H1 (cell line): ENCODE measurements at regions not wholly inside any gene's neighbourhood (a gene's known extent, or its start where the extent isn't known, plus 50 kb on each side); places are given as distances from the start of the nearest gene placed in this dataset.

ENCODE experiments used
- CTCF ChIA-PET: fragments of 300-600 bp; sonication (Branson Sonifier 250); formaldehyde crosslinking; loops from one replicate; lab custom pipeline; 2021; ENCODE audit not compliant: partially characterized antibody; lab: Charles Lee
- POLR2A ChIA-PET: fragments of 300-600 bp; sonication (Branson Sonifier 250); formaldehyde crosslinking; loops from one replicate; lab custom pipeline; 2021; ENCODE audit warnings: inconsistent platforms; ENCODE audit not compliant: partially characterized antibody; lab: Charles Lee
- DNase-seq, 2 experiments: peaks; one replicate each; pipeline versions ENCODE4 v3.0.0 to v3.0.0-alpha.2; 2010 to 2022; ENCODE audit warnings: low spot score in 2 of 2, low read depth in 1 of 2, mixed read lengths in 1 of 2
- FAIRE-seq: peaks from 2 replicates; lab custom pipeline; 2011; peaks lifted over from hg19 to GRCh38; lab: Jason Lieb, UNC
- H2AFZ ChIP-seq: 2 replicates; pipeline ENCODE4 v1.8.1; 2012; ENCODE audit warnings: low read length, inconsistent platforms
- H2AK5ac ChIP-seq: 2 replicates; pipeline ENCODE4 v1.6.1; 2013; ENCODE audit warnings: low read depth, low read length
- H2BK120ac ChIP-seq: replicated peaks from 2 replicates; pipeline ENCODE3; 2013; ENCODE audit warnings: low read depth, low read length, inconsistent platforms
- H2BK12ac ChIP-seq: 2 replicates; pipeline ENCODE4 v1.6.1; 2013; ENCODE audit warnings: low read depth, low read length
- H2BK15ac ChIP-seq: 2 replicates; pipeline ENCODE4 v1.6.1; 2013; ENCODE audit warnings: low read length
- H2BK20ac ChIP-seq: 2 replicates; pipeline ENCODE4 v1.6.1; 2013; ENCODE audit warnings: low read length
- H2BK5ac ChIP-seq: 2 replicates; pipeline ENCODE4 v1.6.1; 2013; ENCODE audit warnings: low read depth, low read length
- H3K14ac ChIP-seq: 2 replicates; pipeline ENCODE4 v1.6.1; 2013; ENCODE audit warnings: inconsistent platforms; ENCODE audit not compliant: insufficient read length
- H3K18ac ChIP-seq: 2 replicates; pipeline ENCODE4 v1.6.1; 2013; ENCODE audit warnings: low read length; ENCODE audit errors: extremely low read depth
- H3K23ac ChIP-seq: 2 replicates; pipeline ENCODE4 v1.6.1; 2013; ENCODE audit warnings: inconsistent platforms; ENCODE audit not compliant: insufficient read length
- H3K23me2 ChIP-seq: 2 replicates; pipeline ENCODE4 v1.6.1; 2013; ENCODE audit warnings: low read depth, low read length
- H3K27ac ChIP-seq: 2 replicates; pipeline ENCODE4 v1.6.1; 2011; ENCODE audit warnings: low read depth, low read length, inconsistent platforms
- H3K27me3 ChIP-seq, 4 experiments: replicated peaks in 1 of 4; 1 replicate in 1 of 4; 2 replicates in 3 of 4; pipeline versions ENCODE4 v1.6.1 to v1.8.1; 2011 to 2013; ENCODE audit warnings: low read length in 3 of 4, mild to moderate bottlenecking in 3 of 4, inconsistent platforms in 2 of 4, mixed read lengths in 2 of 4, moderate library complexity in 1 of 4; ENCODE audit not compliant: control insufficient read depth in 3 of 4, insufficient read depth in 3 of 4; ENCODE audit errors: extremely low read depth in 1 of 4
- H3K36me3 ChIP-seq, 4 experiments: 2 replicates each; pipeline versions ENCODE4 v1.6.1 to v1.8.1; 2011 to 2013; ENCODE audit warnings: mild to moderate bottlenecking in 4 of 4, low read length in 3 of 4, moderate library complexity in 2 of 4, control low read depth in 1 of 4, inconsistent platforms in 1 of 4; ENCODE audit not compliant: insufficient read depth in 4 of 4, control insufficient read depth in 2 of 4
- H3K4ac ChIP-seq: replicated peaks from 2 replicates; pipeline ENCODE3; 2013; ENCODE audit warnings: low read length, low read depth, mixed read lengths, inconsistent platforms; ENCODE audit not compliant: insufficient read length
- H3K4me1 ChIP-seq, 4 experiments: replicated peaks in 1 of 4; 1 replicate in 1 of 4; 2 replicates in 3 of 4; pipeline versions ENCODE4 v1.6.1 to v1.8.1; 2011 to 2013; ENCODE audit warnings: low read length in 3 of 4, inconsistent platforms in 2 of 4, mixed read lengths in 1 of 4; ENCODE audit not compliant: insufficient read depth in 4 of 4, control insufficient read depth in 3 of 4
- H3K4me2 ChIP-seq, 2 experiments: 2 replicates each; pipeline versions ENCODE4 v1.6.1 to v1.8.1; 2011 to 2013; ENCODE audit warnings: low read depth in 2 of 2, low read length in 2 of 2, control low read depth in 1 of 2, inconsistent platforms in 1 of 2, mild to moderate bottlenecking in 1 of 2; ENCODE audit not compliant: insufficient read depth in 1 of 2
- H3K4me3 ChIP-seq, 4 experiments: fragments of 200-600, 300-600 bp in 1 of 4; sonication (generic), shearing (Covaris generic), sonication (Bioruptor Twin) in 1 of 4; 2 replicates each; pipeline versions ENCODE4 v1.5.1 to v1.8.1; 2011 to 2016; ENCODE audit warnings: low read length in 4 of 4, low read depth in 3 of 4, control low read depth in 2 of 4, inconsistent platforms in 2 of 4, mild to moderate bottlenecking in 2 of 4, mixed read lengths in 1 of 4, moderate library complexity in 1 of 4; ENCODE audit not compliant: insufficient read depth in 2 of 4; ENCODE audit errors: extremely low read depth in 1 of 4
- H3K56ac ChIP-seq: replicated peaks from 2 replicates; pipeline ENCODE3; 2013; ENCODE audit warnings: low read depth, mild to moderate bottlenecking, mixed read lengths, low read length, inconsistent platforms; ENCODE audit not compliant: insufficient read length
- H3K79me1 ChIP-seq: 2 replicates; pipeline ENCODE4 v1.6.1; 2013; ENCODE audit warnings: low read depth, low read length, control low read depth
- H3K79me2 ChIP-seq, 2 experiments: 2 replicates each; pipeline versions ENCODE4 v1.6.1 to v1.8.1; 2012 to 2013; ENCODE audit warnings: low read length in 2 of 2, mild to moderate bottlenecking in 2 of 2, inconsistent platforms in 1 of 2; ENCODE audit not compliant: insufficient read depth in 2 of 2, control insufficient read depth in 1 of 2
- H3K9ac ChIP-seq, 4 experiments: replicated peaks in 1 of 4; 1 replicate in 1 of 4; 2 replicates in 3 of 4; pipeline versions ENCODE4 v1.6.1 to v1.8.1; 2011 to 2013; ENCODE audit warnings: low read depth in 3 of 4, low read length in 3 of 4, control low read depth in 2 of 4, mild to moderate bottlenecking in 2 of 4, moderate library complexity in 2 of 4, inconsistent platforms in 1 of 4; ENCODE audit errors: extremely low read depth in 1 of 4
- H3K9me3 ChIP-seq, 2 experiments: 2 replicates each; pipeline versions ENCODE4 v1.6.1 to v1.8.1; 2012 to 2013; ENCODE audit warnings: mild to moderate bottlenecking in 2 of 2, moderate library complexity in 2 of 2, control low read depth in 1 of 2, inconsistent platforms in 1 of 2, low read depth in 1 of 2, low read length in 1 of 2, mixed read lengths in 1 of 2; ENCODE audit not compliant: insufficient read depth in 2 of 2
- H4K20me1 ChIP-seq, 2 experiments: replicated peaks in 1 of 2; 2 replicates each; pipeline versions ENCODE3 to v1.8.1; 2011 to 2013; ENCODE audit warnings: inconsistent platforms in 2 of 2, low read length in 2 of 2, mild to moderate bottlenecking in 1 of 2; ENCODE audit not compliant: insufficient read depth in 2 of 2, control insufficient read depth in 1 of 2
- H4K5ac ChIP-seq: 2 replicates; pipeline ENCODE4 v1.6.1; 2013; ENCODE audit warnings: low read length, low read depth, mixed read lengths, inconsistent platforms; ENCODE audit not compliant: insufficient read length
- H4K8ac ChIP-seq: 2 replicates; pipeline ENCODE4 v1.8.0; 2013; ENCODE audit warnings: mild to moderate bottlenecking, moderate library complexity, low read length, inconsistent platforms; ENCODE audit not compliant: insufficient read depth; ENCODE audit errors: extremely low read depth
- H4K91ac ChIP-seq: replicated peaks from 2 replicates; pipeline ENCODE3; 2013; ENCODE audit warnings: low read length, mixed read lengths, inconsistent platforms; ENCODE audit not compliant: insufficient read length
- BRCA1 ChIP-seq: IDR thresholded peaks from 2 replicates; pipeline ENCODE4 v1.6.1; 2012; ENCODE audit warnings: low read depth, low read length, improper control_type of control experiment
- CBX8 ChIP-seq: fragments of 300-800, 300-1000 bp; sonication (generic); IDR thresholded peaks from 2 replicates; pipeline ENCODE4 v1.7.1; 2016; ENCODE audit warnings: low read depth, low read length, borderline replicate concordance
- CHD1 ChIP-seq: IDR thresholded peaks from 2 replicates; pipeline ENCODE4 v1.6.1; 2012; ENCODE audit warnings: low read depth, low read length, improper control_type of control experiment
- HDAC2 ChIP-seq, 2 experiments: fragments of 300-600 bp in 1 of 2; sonication (generic) in 1 of 2; IDR thresholded peaks; 2 replicates each; pipeline ENCODE4 v1.6.1; 2011 to 2012; ENCODE audit warnings: low read depth in 2 of 2, low read length in 2 of 2, mild to moderate bottlenecking in 2 of 2, moderate library complexity in 2 of 2, borderline replicate concordance in 1 of 2, inconsistent platforms in 1 of 2
- KDM1A ChIP-seq: fragments of 200-600, 300-600 bp; sonication (generic); IDR thresholded peaks from 2 replicates; pipeline ENCODE4 v1.7.1; 2016; ENCODE audit warnings: mild to moderate bottlenecking, low read length, borderline replicate concordance
- SIX5 ChIP-seq: IDR thresholded peaks from 2 replicates; pipeline ENCODE4 v1.6.1; 2011; ENCODE audit warnings: mild to moderate bottlenecking, low read depth, low read length
- YY1 ChIP-seq: IDR thresholded peaks from 2 replicates; pipeline ENCODE4 v1.6.1; 2011; ENCODE audit warnings: low read depth, mild to moderate bottlenecking, low read length
- WGBS, 2 experiments: shearing (Covaris generic) in 1 of 2; methylation state at CpG; one replicate each; pipeline versions ENCODE4 v1.1.6 to v1.1.7; 2013 to 2015; ENCODE audit warnings: low lambda C conversion rate in 2 of 2, mixed read lengths in 2 of 2, inconsistent platforms in 1 of 2, low coverage in 1 of 2, missing lambda C conversion rate in 1 of 2; ENCODE audit not compliant: insufficient replicate concordance in 2 of 2, insufficient coverage in 1 of 2, insufficient read length in 1 of 2; ENCODE audit errors: extremely low coverage in 1 of 2, missing lambda C conversion rate in 1 of 2; 5-methylcytosine and 5-hydroxymethylcytosine counted together

- Histone ChIP-seq H3K56ac (no peak overlapping the region), H3K9ac (no peak overlapping the region), H3K4me1 (no peaks in the 10 kb centered on the region), H3K23ac (no peak overlapping the region), H3K79me1 (no peaks in the 10 kb centered on the region), H3K4me3 (no peak overlapping the region), H3K27ac (no peak overlapping the region), H3K79me2 (no peaks in the 10 kb centered on the region), H3K4ac (no peak overlapping the region), H4K20me1 (no peaks in the 10 kb centered on the region), H4K5ac (no peak overlapping the region), H2BK12ac (no peak overlapping the region), H3K14ac (no peak overlapping the region), H2BK20ac (no peak overlapping the region), H2AK5ac (no peak overlapping the region), H2BK120ac (no peak overlapping the region), H2BK5ac (no peak overlapping the region), H2AFZ (no peak overlapping the region), H3K4me2 (no peak overlapping the region), H3K9me3 (no peaks in the 10 kb centered on the region), H4K8ac (no peak overlapping the region), H4K91ac (no peak overlapping the region), H3K27me3 (no peaks in the 10 kb centered on the region), H3K23me2 (no peaks in the 10 kb centered on the region), H3K18ac (no peak overlapping the region), H2BK15ac (no peak overlapping the region), H3K36me3 (no peaks in the 10 kb centered on the region)
- CTCF ChIA-PET = interaction anchor here (1.1 to 6.1 kb wide), 2 partner anchors 11 to 272 kb away, joined by 3 to 40 read pairs; no protein-coding TSS in a partner anchor
- DNase-seq (no peak), FAIRE-seq (no peak)
- no peak for TF ChIP-seq SIX5
- no peak for TF ChIP-seq KDM1A
- no peak for TF ChIP-seq BRCA1
- TF ChIP-seq CBX8 = no peak
- TF ChIP-seq HDAC2 (IDR thresholded peaks at IDR 0.05; ENCODE audit: borderline replicate concordance in 1 of 2, low read depth in 2 of 2, low read length in 2 of 2) = no peak
- no peak for TF ChIP-seq CHD1
- TF ChIP-seq YY1 = no peak
- POLR2A ChIA-PET = no interaction called here
- 85% methylated on average over 3 of the region's 3 CpGs; no CpG with 5 or more reads in 1 of the 2 experiments for WGBS, 2 experiments
Observed at GRCh38 chr20:22963581-22963980, 71.5 kb upstream of the SSTR4 start.
